Inflammatory macrophage (primary cell): ENCODE measurements at regions not wholly inside any gene's neighbourhood (a gene's known extent, or its start where the extent isn't known, plus 50 kb on each side); places are given as distances from the start of the nearest gene placed in this dataset.

Source experiments
- DNase-seq, 2 donors: peaks; one replicate each; pipeline ENCODE4 v3.0.0-alpha.2; 2020 to 2022

DNA sequence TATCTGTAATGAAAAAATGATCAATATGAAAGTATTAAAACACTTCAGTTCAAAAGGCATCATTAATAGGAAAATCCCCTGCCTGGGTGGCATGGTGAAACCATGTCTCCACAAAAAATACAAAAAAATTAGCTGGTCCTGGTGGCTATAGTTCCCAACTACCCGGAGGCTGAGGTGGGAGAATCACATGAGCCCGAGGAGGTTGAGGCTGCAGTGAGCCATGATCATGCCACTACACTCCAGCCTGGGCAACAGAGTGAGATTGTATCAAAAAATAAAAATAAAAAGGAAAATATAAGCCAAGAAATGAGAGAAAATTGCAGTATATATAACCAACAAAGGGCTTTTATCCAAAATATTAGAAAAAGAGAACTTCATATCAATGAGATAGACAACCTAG, 71.6 kb upstream of the MYCN start:
- no peak for DNase-seq

- DNase-seq, result no peak
Measured at GRCh38 chr2:15869396-15869795, 71.0 kb upstream of the MYCN start.

GRCh38 chr2:15869871-15870270, 70.5 kb upstream of the MYCN start:
- DNase-seq, result no peak

DNA sequence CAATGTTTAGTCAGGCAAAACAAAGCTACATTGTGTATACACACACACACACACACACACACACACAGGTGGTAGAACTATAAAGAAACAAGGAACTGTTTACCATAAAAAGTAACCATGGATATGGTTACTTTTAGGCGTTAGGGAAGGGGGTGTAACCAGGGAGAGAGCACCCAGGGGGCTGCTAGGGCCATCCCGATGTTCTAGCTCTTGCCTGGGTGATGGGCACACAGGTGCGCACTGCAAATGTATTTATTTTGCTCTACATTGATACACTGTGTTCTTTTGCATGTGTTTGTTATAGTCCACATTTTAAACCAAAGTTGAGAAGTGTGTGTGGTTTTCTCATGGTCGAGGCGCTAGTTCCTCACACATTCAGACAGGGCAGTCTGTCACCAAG, 69.8 kb upstream of the MYCN start:
- no peak for DNase-seq

GRCh38 chr2:15871239-15871783, 69.0 kb upstream of the MYCN start:
- no peak for DNase-seq

- no peak for DNase-seq
Measured at GRCh38 chr2:15872854-15873253, 67.5 kb upstream of the MYCN start.

GRCh38 chr2:15874321-15874720, 66.0 kb upstream of the MYCN start:
- no peak for DNase-seq

DNA sequence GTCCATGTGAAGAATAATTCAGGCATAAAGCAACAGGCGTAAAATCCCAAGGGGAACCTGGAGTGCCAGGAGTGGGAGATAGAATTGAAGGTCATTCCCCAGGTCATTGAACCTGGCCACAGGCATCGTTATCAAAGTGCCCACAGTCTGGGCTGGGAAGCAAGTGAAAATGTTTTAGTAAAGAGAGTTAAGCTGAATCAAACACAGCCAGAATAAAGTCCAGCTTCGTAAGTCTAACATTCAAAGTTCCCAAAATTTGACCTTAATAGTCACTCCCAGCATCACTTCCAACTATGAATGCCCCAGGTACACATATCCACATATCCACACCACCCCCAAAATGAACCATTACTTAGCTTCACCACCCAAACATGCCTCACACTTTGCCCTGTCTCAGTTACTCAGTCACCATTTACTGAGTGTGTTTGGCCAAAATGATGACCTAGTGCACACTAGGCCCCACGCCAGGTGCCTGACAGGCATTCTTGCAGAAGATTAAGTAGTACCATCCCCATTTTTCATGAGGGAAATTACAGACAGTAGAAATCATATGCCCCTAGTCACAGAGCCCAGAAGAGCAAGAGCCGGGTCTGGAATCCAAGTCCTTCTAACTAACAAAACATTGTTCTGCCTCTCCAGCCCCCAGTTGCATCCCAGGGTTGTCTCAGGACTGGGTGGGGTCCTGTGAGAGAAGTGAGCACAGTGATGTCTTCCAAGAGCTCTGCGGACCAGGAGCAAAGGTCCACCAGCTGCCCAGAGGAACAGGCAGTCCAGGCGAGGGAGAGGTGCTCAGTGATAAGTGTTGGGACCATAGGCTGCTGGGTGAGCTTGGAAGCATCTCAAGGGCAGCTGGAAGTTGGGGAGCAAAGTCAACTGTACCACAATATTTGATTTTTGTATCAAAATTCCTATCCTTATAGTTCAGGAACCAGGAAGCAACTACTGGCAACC, 65.2 kb upstream of the MYCN start:
- no peak for DNase-seq

DNA sequence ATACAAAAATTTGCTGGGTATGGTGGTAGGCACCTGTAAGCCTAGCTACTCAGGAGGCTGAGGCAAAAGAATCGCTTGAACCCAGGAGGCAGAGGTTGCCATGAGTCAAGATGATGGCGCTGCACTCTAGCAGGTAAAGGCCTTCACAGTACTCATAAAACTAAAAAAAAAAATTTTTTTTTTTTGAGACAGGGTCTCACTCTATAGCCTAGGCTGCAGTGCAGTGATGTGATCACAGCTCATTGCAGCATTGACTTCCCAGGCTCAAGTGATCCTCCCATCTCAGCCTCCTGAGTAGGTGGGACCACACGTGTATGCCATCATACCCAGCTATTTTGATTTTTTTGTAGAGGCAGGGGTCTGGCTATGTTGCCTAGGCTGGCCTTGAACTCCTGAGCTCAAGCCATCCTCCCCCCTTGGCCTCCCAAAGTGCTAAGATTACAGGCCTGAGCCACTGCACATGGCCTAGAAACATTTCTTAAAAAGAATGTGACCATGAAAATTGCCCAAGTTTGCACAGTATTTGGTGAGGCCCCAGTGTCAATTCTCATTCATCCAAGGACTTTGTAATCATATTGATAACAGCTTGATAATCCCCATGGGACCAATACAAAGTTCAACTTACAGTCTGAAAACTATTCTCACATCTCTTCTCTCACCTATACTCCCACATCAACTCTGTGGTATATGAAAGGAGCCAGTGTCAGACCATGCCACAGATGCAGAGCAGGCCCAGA, 64.2 kb upstream of the MYCN start:
- DNase-seq, result no peak

DNA sequence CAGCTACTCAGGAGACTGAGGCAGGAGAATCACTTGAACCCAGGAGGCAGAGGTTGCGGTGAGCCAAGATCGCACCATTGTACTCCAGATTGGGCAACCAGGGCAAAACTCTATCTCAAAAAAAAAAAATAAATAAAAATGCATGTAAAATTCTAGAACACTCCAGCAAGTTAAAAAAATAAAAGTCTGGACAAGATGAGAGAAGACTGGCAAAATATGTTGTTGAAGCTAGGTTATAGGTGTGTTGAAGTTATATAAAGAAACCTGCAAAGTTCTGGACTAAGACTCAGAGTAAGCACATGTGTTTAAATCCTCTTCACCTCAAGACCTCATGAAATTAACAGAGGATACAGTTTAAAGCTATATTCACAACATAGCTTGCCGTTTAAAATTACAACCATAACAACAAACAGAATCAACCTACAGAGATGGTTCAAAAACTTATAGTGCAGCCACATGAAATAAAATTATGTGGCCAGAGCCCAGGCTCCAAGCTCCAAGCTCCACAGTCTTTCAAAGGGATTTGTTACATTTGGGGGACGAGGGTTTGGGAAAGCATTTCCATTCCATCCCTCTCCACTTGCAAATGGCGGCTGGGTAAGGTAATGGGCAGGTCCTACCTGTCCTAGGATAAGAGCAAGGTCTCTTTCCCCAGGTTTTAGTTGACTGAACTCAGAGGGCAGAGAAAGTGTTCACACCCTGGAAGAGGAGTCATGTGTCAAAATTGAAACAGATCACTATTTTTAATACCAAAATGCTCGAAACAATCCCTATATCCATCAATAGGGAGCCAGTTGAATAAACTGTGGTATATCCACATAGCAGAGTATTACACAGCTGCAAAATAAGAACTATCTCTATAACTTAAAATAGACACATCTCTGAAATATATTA, 59.9 kb upstream of the MYCN start:
- no peak for DNase-seq

- DNase-seq, result no peak
Measured at GRCh38 chr2:15881120-15881433, 59.3 kb upstream of the MYCN start.

DNA sequence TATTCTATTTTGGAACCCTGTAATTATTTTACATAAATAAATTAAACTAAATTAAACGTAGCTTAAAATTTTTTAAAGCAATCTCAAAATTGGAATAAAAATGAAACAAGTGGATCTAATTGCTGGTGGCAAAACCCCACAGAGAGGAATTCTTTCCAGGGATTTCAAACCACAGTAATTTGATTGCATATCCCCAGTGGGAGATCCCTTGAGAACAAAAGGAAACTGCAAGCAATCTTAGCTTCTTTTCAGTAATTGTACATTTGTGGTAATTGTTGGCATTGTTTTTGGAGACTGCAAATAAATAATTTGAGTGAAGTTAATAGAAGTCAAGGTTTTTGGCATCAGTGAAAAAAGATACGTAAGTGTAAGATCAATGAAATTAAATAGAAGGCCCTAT, 58.7 kb upstream of the MYCN start:
- DNase-seq, result no peak

GRCh38 chr2:15882761-15883497, 57.4 kb upstream of the MYCN start:
- no peak for DNase-seq

GRCh38 chr2:15883684-15884083, 56.7 kb upstream of the MYCN start:
- no peak for DNase-seq

- DNase-seq, result no peak
Measured at GRCh38 chr2:15884790-15885189, 55.6 kb upstream of the MYCN start.

DNA sequence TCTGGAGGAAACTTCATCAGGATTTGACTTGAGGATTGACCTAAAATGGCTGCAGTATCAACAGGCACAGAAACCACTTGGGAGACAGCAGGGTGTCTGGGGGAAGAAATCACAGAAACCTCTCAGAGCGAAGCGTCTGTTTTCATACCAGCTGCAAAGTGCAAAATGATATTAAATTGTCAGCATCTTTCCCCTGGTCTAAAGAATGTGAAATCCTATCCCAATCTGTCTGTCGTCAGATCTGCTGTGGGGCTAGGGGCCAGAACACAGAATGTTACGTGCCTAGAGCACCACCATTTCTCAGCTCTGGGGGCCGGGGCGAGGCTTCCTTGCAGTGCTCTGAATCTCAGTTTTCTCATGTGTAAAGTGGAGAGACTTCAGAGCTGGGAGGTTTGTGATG, 54.1 kb upstream of the MYCN start:
- DNase-seq, result no peak

DNA sequence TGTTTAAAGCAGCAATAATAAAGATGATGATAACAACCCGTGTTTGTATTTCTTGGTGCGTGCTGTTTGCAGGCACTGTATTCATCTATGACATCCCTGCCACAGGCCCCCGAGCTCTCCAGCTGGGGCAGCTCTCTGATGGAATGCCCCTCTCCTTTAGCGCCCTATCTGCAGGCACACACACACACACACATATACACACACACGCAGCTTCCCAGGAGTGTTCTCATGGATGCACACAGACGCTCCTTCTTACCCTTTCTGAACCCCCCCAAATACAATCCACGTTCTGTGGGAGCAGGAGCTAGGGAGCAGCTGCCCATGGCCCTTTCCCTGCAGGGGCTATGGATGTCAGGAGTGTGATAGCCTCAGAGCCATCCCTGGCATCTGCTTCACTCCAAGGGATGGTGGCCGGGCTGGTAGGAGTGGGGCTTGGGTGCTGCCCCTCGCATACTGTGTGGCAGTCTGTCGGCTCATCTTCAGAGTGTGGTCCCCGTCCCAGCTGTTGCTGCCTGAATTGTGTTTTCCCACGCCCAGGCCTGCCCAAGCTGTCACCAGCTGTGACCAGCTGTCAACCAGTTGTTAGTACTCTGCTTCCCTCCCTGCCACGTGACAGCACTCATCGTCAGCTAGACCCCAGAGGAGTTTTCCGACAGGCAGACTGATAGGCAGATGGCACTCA, 50.8 kb upstream of the MYCN start:
- no peak for DNase-seq

DNA sequence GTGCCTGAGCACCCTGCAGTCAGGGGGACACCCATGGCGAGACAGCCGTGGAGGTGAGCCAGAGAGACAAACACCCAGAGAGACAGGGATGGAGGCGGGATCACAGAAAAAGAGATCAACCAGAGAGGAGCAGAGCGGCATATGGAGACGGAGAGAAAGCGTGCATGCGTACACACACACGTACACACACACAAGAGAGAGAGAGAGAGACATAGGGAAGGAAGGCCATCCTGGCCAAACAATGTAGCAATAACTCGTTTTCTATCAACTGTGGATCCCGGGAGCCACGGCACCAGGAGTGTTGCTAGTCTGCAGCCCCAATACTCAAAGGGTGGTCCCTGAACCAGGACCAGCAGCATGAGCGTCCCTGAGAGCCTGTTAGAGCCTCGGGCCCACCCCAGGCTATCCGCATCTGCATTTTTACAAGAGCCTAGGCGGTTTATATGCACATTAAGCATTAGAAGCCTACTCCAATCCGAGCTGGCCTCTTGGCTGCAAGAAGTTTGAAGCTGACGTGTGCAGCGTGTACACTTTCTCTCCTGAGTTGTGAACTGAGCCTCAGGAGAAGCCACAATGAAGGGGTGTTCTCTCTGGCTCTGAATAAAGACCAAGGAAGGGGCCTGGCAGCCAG, 50.1 kb upstream of the MYCN start:
- DNase-seq, result no peak
